GM13977 (cell line): ENCODE measurements at regions not wholly inside any gene's neighbourhood (a gene's known extent, or its start where the extent isn't known, plus 50 kb on each side); places are given as distances from the start of the nearest gene placed in this dataset.
"Not testable (repeated sequence)": the region's sequence is repeated elsewhere in the genome, so short reads cannot be mapped to it uniquely, and the experiment has no call there.

Experiments
- DNase-seq: peaks from one replicate; pipeline ENCODE4 v3.0.0; 2012; ENCODE audit warnings: low spot score
- CTCF ChIP-seq: IDR thresholded peaks from 2 replicates; pipeline ENCODE4 v1.5.1; 2012; ENCODE audit warnings: mild to moderate bottlenecking, control low read depth; ENCODE audit not compliant: insufficient read depth; ENCODE audit errors: extremely low read depth, missing control alignments
- in situ Hi-C: fragments of 300-500 bp; cut with MboI; formaldehyde crosslinking; loops from one replicate; pipeline ENCODE4 v1.12.0; 2022; ENCODE audit warnings: low sequenced_read_pairs, low pct_unique_long_range_greater_than_20kb, mixed read lengths, inconsistent platforms; ENCODE audit not compliant: unreplicated experiment

- in situ Hi-C loops, result no loop called here
- no peak for DNase-seq
These were observed 281.0 kb downstream of the ALG10 start for GRCh38 chr12:34303091-34303870.

GRCh38 chr12:34304001-34304400, 281.7 kb downstream of the ALG10 start:
- in situ Hi-C loops, result no loop called here
- no peak for DNase-seq
- TF ChIP-seq CTCF, result no peak

More at GRCh38 chr12:34303091-34303870, 281.0 kb downstream of the ALG10 start:
- TF ChIP-seq CTCF, result no peak

- no peak for DNase-seq
- TF ChIP-seq CTCF, result no peak
- in situ Hi-C loops, result no loop called here
These were observed 282.2 kb downstream of the ALG10 start for GRCh38 chr12:34304546-34304945.

GRCh38 chr12:34305176-34305575, 282.9 kb downstream of the ALG10 start:
- in situ Hi-C loops, result no loop called here
- no peak for DNase-seq
- no peak for TF ChIP-seq CTCF

GRCh38 chr12:34306133-34306830, 284.0 kb downstream of the ALG10 start:
- DNase-seq, result no peak
- in situ Hi-C loops, result no loop called here
- no peak for TF ChIP-seq CTCF

GRCh38 chr12:34309806-34310804, 287.8 kb downstream of the ALG10 start:
- DNase-seq, in situ Hi-C loops: not testable (repeated sequence)
